Ishikawa (cell line): ENCODE measurements at regions not wholly inside any gene's neighbourhood (a gene's known extent, or its start where the extent isn't known, plus 50 kb on each side); places are given as distances from the start of the nearest gene placed in this dataset.

ENCODE experiments used
- CEBPB ChIP-seq: IDR thresholded peaks from 2 replicates; pipeline ENCODE4 v1.6.1; 2012
- EGR1 ChIP-seq: IDR thresholded peaks from 2 replicates; pipeline ENCODE4 v1.6.1; 2012
- EP300 ChIP-seq: IDR thresholded peaks from 2 replicates; pipeline ENCODE4 v1.6.1; 2012; ENCODE audit warnings: borderline replicate concordance
- FOXM1 ChIP-seq: IDR thresholded peaks from 2 replicates; pipeline ENCODE4 v1.6.1; 2012; ENCODE audit warnings: low read depth, borderline replicate concordance
- MAX ChIP-seq: IDR thresholded peaks from 2 replicates; pipeline ENCODE4 v1.6.1; 2012
- NFIC ChIP-seq: IDR thresholded peaks from 2 replicates; pipeline ENCODE4 v1.6.1; 2012
- RAD21 ChIP-seq: IDR thresholded peaks from 2 replicates; pipeline ENCODE4 v1.6.1; 2012; ENCODE audit warnings: low read depth
- REST ChIP-seq: IDR thresholded peaks from 2 replicates; pipeline ENCODE4 v1.6.1; 2012; ENCODE audit warnings: low read depth, mild to moderate bottlenecking
- TAF1 ChIP-seq: IDR thresholded peaks from 2 replicates; pipeline ENCODE4 v1.6.1; 2012; ENCODE audit warnings: low read depth, mild to moderate bottlenecking
- TCF12 ChIP-seq: IDR thresholded peaks from 2 replicates; pipeline ENCODE4 v1.6.1; 2012; ENCODE audit warnings: low read depth
- TEAD4 ChIP-seq: IDR thresholded peaks from 2 replicates; pipeline ENCODE4 v1.6.1; 2012
- USF1 ChIP-seq: IDR thresholded peaks from 2 replicates; pipeline ENCODE4 v1.6.1; 2012
- YY1 ChIP-seq: IDR thresholded peaks from 2 replicates; pipeline ENCODE4 v1.6.1; 2012; ENCODE audit warnings: low read depth

DNA sequence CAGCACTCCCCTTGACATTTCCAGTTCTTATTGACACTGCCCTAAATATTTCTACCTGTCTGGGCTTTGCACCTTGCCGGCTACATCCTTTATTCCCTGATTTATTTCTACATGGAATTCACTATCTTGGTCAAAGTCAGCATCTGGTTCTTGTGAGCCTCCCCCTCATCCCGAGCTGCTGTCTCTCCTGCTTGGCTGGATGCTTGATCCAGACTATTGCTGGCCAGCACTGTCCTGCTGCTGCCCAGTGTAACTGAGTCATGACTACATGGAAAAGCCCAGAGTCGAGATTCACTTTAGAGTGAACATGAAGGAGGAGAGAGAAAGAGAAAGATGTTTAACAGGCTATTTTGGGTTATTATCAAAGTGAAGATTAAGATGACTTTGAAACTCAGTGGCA lies 142.2 kb downstream of the OPN5 start:
- TF ChIP-seq EGR1 (no peak), TEAD4 (no peak), MAX (no peak), EP300 (no peak), TAF1 (no peak), TCF12 (no peak), NFIC (no peak), YY1 (no peak), RAD21 (no peak), REST (no peak), USF1 (no peak), FOXM1 (no peak), CEBPB (no peak)
